Thymus (tissue), 11 donors: ENCODE measurements at regions not wholly inside any gene's neighbourhood (a gene's known extent, or its start where the extent isn't known, plus 50 kb on each side); places are given as distances from the start of the nearest gene placed in this dataset.

Source experiments
- DNase-seq, 9 donors: peaks; one replicate each; pipeline ENCODE4 v3.0.0-alpha.2; 2013; ENCODE audit warnings: low spot score in 9 of 9, low read depth in 6 of 9, missing footprints in 1 of 9
- H3K27ac ChIP-seq, 2 donors: one replicate each; pipeline ENCODE4 v1.5.1; 2013; ENCODE audit warnings: control low read depth in 1 of 2, low read depth in 1 of 2, low read length in 1 of 2, mild to moderate bottlenecking in 1 of 2, moderate library complexity in 1 of 2
- H3K27me3 ChIP-seq, 2 donors: one replicate each; pipeline ENCODE4 v1.5.1; 2013; ENCODE audit warnings: low read length in 1 of 2; ENCODE audit not compliant: control insufficient read depth in 2 of 2, insufficient read depth in 1 of 2
- H3K36me3 ChIP-seq, 2 donors: one replicate each; pipeline ENCODE4 v1.5.1; 2013; ENCODE audit warnings: low read length in 1 of 2, mild to moderate bottlenecking in 1 of 2, moderate library complexity in 1 of 2; ENCODE audit not compliant: control insufficient read depth in 2 of 2, insufficient read depth in 2 of 2
- H3K4me1 ChIP-seq, 2 donors: one replicate each; pipeline ENCODE4 v1.5.1; 2013; ENCODE audit warnings: low read length in 2 of 2; ENCODE audit not compliant: control insufficient read depth in 2 of 2, insufficient read depth in 2 of 2
- H3K4me3 ChIP-seq, 2 donors: one replicate each; pipeline ENCODE4 v1.5.1; 2013; ENCODE audit warnings: low read length in 2 of 2, control low read depth in 1 of 2, mild to moderate bottlenecking in 1 of 2
- H3K9me3 ChIP-seq, 2 donors: one replicate each; pipeline ENCODE4 v1.5.1; 2013; ENCODE audit warnings: low read length in 1 of 2, mild to moderate bottlenecking in 1 of 2; ENCODE audit not compliant: control insufficient read depth in 2 of 2, insufficient read depth in 1 of 2
- WGBS: extraction: QIAGEN DNeasy Blood & Tissue Kit; methylation state at CpG from one replicate; pipeline ENCODE4 v1.1.7; 2013; 5-methylcytosine and 5-hydroxymethylcytosine counted together
- donor health status: healthy.

- H3K27ac ChIP-seq, result no peak overlapping the region
- H3K4me3 ChIP-seq, result no peak overlapping the region
- no peaks in the 10 kb centered on the region for H3K36me3 ChIP-seq
- no peaks in the 10 kb centered on the region for H3K4me1 ChIP-seq
- no peaks in the 10 kb centered on the region for H3K9me3 ChIP-seq
- WGBS, result 90% methylated on average over 3 of the region's 3 CpGs
- no peaks in the 10 kb centered on the region for H3K27me3 ChIP-seq
- DNase-seq, result no peak
Observed at GRCh38 chr15:95499397-95499796, 831.1 kb upstream of the NR2F2 start.

DNA sequence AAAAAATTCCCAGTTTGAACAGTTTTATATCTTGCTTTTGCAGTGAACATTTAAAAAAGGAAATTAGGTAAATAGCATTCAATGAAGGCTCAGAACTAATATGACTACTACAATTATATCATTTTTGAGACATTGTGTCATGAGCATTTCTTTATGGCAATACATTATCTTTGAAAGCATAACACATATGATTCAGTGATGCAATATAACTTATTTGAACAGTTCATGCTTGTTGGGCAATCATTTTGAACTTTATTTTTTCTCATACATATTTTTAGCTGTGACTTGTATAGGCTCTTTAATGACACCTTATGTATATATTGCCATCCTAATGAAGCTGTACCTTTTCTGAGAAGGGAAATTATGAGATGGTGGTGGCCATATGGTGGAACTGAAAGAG lies 828.6 kb upstream of the NR2F2 start:
- Histone ChIP-seq H3K36me3 (no peaks in the 10 kb centered on the region), H3K27ac (no peak overlapping the region), H3K27me3 (no peaks in the 10 kb centered on the region), H3K4me3 (no peak overlapping the region), H3K9me3 (no peaks in the 10 kb centered on the region), H3K4me1 (no peaks in the 10 kb centered on the region)
- no peak for DNase-seq

DNA sequence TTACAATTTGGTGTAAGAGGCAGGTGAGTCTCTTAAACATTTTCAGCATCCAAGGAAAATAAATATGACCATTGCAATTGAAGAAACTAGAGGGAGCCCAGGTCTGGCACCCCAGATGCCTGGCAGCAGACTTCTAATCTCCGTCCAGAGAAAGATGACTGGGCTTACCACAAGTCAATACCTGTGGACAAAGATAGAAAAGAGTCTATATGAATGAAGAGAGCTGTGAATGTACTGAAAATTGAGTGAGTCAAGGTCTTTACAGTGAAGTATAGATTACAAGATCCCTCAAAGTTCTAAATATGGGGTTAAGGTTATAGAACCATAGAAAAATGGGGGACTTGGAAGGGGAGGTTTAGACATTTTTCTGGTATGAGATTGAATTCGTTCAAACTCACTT lies 827.4 kb upstream of the NR2F2 start:
- Histone ChIP-seq H3K27ac (no peak overlapping the region), H3K27me3 (no peaks in the 10 kb centered on the region), H3K4me1 (no peaks in the 10 kb centered on the region), H3K4me3 (no peak overlapping the region), H3K36me3 (no peaks in the 10 kb centered on the region), H3K9me3 (no peaks in the 10 kb centered on the region)
- WGBS, result 74% methylated on average over 2 of the region's 2 CpGs
- DNase-seq, result no peak

DNA sequence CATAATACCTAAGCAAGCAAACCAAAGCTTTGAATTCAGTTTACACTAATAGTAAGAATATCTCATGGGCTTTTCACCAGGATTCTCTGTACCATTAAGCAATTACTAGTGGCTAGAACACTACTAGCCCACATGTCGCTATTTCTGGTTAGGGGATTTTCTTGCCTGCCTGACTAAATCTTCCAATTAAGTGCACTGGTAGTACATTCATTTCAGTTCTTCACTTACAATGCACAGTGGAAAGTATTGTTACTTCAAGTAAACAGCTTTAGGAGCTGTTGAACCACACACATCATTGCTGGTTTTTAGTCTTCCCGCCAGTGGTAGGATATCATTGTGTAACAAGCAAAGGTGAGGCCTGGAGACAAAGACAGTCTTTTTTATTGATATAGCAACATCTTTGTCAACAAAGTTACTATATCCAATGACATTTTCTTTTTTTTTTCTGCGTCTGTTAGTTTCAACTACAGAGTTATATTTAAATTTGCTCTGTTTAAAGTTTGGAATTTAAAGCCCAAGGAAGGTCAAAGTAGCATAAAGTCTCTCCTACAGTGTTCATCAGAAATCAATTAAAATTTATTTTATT lies 826.8 kb upstream of the NR2F2 start:
- WGBS, result 96% methylated on average over 3 of the region's 3 CpGs
- Histone ChIP-seq H3K4me3 (no peak overlapping the region), H3K27me3 (no peaks in the 10 kb centered on the region), H3K9me3 (no peaks in the 10 kb centered on the region), H3K4me1 (no peaks in the 10 kb centered on the region), H3K36me3 (no peaks in the 10 kb centered on the region), H3K27ac (no peak overlapping the region)
- no peak for DNase-seq

- Histone ChIP-seq H3K36me3 (no peaks in the 10 kb centered on the region), H3K4me1 (no peaks in the 10 kb centered on the region), H3K9me3 (no peaks in the 10 kb centered on the region), H3K27ac (no peak overlapping the region), H3K4me3 (no peak overlapping the region), H3K27me3 (no peaks in the 10 kb centered on the region)
- no peak for DNase-seq
Observed at GRCh38 chr15:95511671-95512070, 818.8 kb upstream of the NR2F2 start.

DNA sequence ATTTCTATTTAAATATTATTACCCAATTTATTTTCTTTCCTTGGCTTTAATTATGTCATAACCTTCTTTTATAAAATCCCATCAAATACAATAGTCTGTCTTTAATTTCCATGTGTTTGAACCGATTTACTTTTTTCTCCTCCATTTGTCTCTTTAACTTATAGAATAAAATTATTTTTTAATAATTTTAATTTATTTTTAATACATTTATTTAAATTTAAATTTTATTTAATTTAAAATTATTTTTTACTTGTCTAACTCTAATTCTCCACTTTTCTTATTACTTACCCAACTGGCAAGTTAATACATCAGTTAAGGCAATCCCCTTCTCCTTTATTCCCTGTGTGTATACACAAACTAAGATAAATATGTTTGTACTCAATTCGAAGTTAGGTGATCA lies 817.6 kb upstream of the NR2F2 start:
- Histone ChIP-seq H3K27me3 (no peaks in the 10 kb centered on the region), H3K36me3 (no peaks in the 10 kb centered on the region), H3K4me1 (no peaks in the 10 kb centered on the region), H3K4me3 (no peak overlapping the region), H3K9me3 (no peaks in the 10 kb centered on the region), H3K27ac (no peak overlapping the region)
- WGBS, result 85% methylated on average over 2 of the region's 2 CpGs
- no peak for DNase-seq

DNA sequence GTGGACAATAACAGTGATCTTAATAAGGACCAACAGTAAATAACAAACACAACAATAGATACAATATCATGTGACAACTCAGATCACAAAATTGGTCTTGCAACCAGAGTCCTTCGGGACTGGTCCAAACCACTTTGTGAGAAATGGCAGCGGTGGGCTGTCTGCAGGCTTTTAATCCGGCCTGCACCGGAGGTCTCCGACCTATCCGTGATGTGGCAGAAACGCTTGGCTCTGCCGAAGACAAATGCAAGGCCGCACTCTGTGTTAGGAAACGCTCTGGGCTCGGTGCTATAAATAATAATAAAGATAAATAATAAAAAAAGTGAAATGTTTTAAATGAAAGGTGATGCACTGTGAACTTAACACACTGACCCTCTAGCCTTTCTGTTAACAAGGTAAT lies 810.6 kb upstream of the NR2F2 start:
- H3K4me3 ChIP-seq, result no peak overlapping the region
- DNase-seq, result no peak
- no peaks in the 10 kb centered on the region for H3K36me3 ChIP-seq
- no peaks in the 10 kb centered on the region for H3K4me1 ChIP-seq
- no peak overlapping the region for H3K27ac ChIP-seq
- H3K9me3 ChIP-seq, result no peaks in the 10 kb centered on the region
- no peaks in the 10 kb centered on the region for H3K27me3 ChIP-seq
- 97% methylated on average over 11 of the region's 11 CpGs for WGBS

DNA sequence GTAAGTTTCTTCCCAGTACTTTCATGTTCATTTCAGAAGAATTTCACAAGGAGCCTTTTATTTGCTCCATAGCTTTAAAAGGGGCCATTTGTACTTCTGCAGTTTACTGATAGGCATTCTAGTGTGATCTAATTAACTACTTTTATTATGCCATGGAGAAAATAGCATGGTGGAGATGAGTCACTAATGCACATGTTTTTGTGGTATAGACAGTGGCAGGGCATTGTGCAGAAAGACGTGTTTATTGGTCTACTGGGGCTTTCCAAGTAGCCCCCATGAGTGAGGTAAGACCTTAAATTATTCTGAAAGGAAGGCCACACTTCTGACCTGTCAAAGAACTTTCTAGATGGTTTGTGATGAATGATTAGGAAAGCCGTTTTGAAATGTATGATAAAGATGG lies 810.0 kb upstream of the NR2F2 start:
- Histone ChIP-seq H3K4me1 (no peaks in the 10 kb centered on the region), H3K27me3 (no peaks in the 10 kb centered on the region), H3K4me3 (no peak overlapping the region), H3K9me3 (no peaks in the 10 kb centered on the region), H3K27ac (no peak overlapping the region), H3K36me3 (no peaks in the 10 kb centered on the region)
- WGBS, result 61% methylated on average over 2 of the region's 2 CpGs
- no peak for DNase-seq

- 98% methylated on average over 4 of the region's 4 CpGs for WGBS
- Histone ChIP-seq H3K4me1 (no peaks in the 10 kb centered on the region), H3K27ac (no peak overlapping the region), H3K4me3 (no peak overlapping the region), H3K36me3 (no peaks in the 10 kb centered on the region), H3K27me3 (no peaks in the 10 kb centered on the region), H3K9me3 (no peaks in the 10 kb centered on the region)
- no peak for DNase-seq
Observed at GRCh38 chr15:95520922-95521321, 809.6 kb upstream of the NR2F2 start.

GRCh38 chr15:95522533-95522932 lies 808.0 kb upstream of the NR2F2 start:
- H3K27ac ChIP-seq, result no peak overlapping the region

More at GRCh38 chr15:95522533-95522932, 808.0 kb upstream of the NR2F2 start:
- no peak for DNase-seq
- Histone ChIP-seq H3K27me3 (no peaks in the 10 kb centered on the region), H3K9me3 (no peaks in the 10 kb centered on the region), H3K4me1 (no peaks in the 10 kb centered on the region), H3K4me3 (no peak overlapping the region), H3K36me3 (no peaks in the 10 kb centered on the region)
- 88% methylated on average over 3 of the region's 3 CpGs for WGBS
